GM23248 (cell line): ENCODE measurements at regions not wholly inside any gene's neighbourhood (a gene's known extent, or its start where the extent isn't known, plus 50 kb on each side); places are given as distances from the start of the nearest gene placed in this dataset.

Source experiments
- DNase-seq: peaks from one replicate; pipeline ENCODE4 v3.0.0-alpha.2; 2015
- H2AFZ ChIP-seq: fragments of 200-600 bp; sonication (generic); 2 replicates; pipeline ENCODE4 v1.6.1; 2016; ENCODE audit warnings: antibody characterized with exemption
- H3F3A ChIP-seq: fragments of 200-600 bp; sonication (generic); 2 replicates; pipeline ENCODE4 v1.6.1; 2016; ENCODE audit warnings: mild to moderate bottlenecking, antibody characterized with exemption, mixed run types; ENCODE audit not compliant: insufficient read depth
- H3K27ac ChIP-seq: fragments of 200-600 bp; sonication (generic); 2 replicates; pipeline ENCODE4 v1.5.1; 2016; ENCODE audit warnings: mild to moderate bottlenecking
- H3K27me3 ChIP-seq: fragments of 200-600 bp; sonication (generic); replicated peaks from 2 replicates; pipeline ENCODE4 v1.6.1; 2016; ENCODE audit warnings: mild to moderate bottlenecking; ENCODE audit not compliant: insufficient read depth
- H3K36me3 ChIP-seq: fragments of 200-600 bp; sonication (generic); 2 replicates; pipeline ENCODE4 v1.6.1; 2016; ENCODE audit warnings: low read depth, mild to moderate bottlenecking
- H3K4me1 ChIP-seq: fragments of 200-600 bp; sonication (generic); 2 replicates; pipeline ENCODE4 v1.6.1; 2016; ENCODE audit warnings: mild to moderate bottlenecking; ENCODE audit not compliant: insufficient read depth
- H3K4me2 ChIP-seq: fragments of 200-600 bp; sonication (generic); one replicate; pipeline ENCODE4 v1.6.1; 2016; ENCODE audit warnings: mild to moderate bottlenecking; ENCODE audit not compliant: unreplicated experiment
- H3K4me3 ChIP-seq: fragments of 200-600 bp; sonication (generic); 2 replicates; pipeline ENCODE4 v1.5.1; 2016; ENCODE audit warnings: mild to moderate bottlenecking
- H3K79me2 ChIP-seq: fragments of 200-600 bp; sonication (generic); 2 replicates; pipeline ENCODE4 v1.6.1; 2016; ENCODE audit warnings: mild to moderate bottlenecking; ENCODE audit not compliant: insufficient read depth
- H3K9ac ChIP-seq: fragments of 200-600 bp; sonication (generic); 2 replicates; pipeline ENCODE4 v1.6.1; 2016; ENCODE audit warnings: mild to moderate bottlenecking
- H3K9me2 ChIP-seq: fragments of 200-600 bp; sonication (generic); 2 replicates; pipeline ENCODE4 v1.6.1; 2016; ENCODE audit warnings: mixed run types, mild to moderate bottlenecking, moderate library complexity; ENCODE audit not compliant: insufficient read depth
- H3K9me3 ChIP-seq: fragments of 200-600 bp; sonication (generic); one replicate; pipeline ENCODE4 v1.6.1; 2017; ENCODE audit warnings: low read depth
- H4K20me1 ChIP-seq: fragments of 200-600 bp; sonication (generic); 2 replicates; pipeline ENCODE4 v1.6.0; 2016; ENCODE audit not compliant: insufficient read depth
- EZH2 ChIP-seq: fragments of 200-600 bp; sonication (generic); IDR thresholded peaks from 2 replicates; pipeline ENCODE4 v1.6.1; 2018; ENCODE audit warnings: antibody characterized with exemption, mild to moderate bottlenecking; ENCODE audit not compliant: insufficient read depth, poor library complexity, severe bottlenecking
- EZH2phosphoT487 ChIP-seq: fragments of 200-600 bp; sonication (generic); IDR thresholded peaks from 2 replicates; pipeline ENCODE4 v1.6.1; 2018; ENCODE audit warnings: antibody characterized with exemption, moderate library complexity, mild to moderate bottlenecking, low read depth; ENCODE audit not compliant: insufficient read depth
- WGBS, 2 experiments: methylation state at CpG; one replicate each; pipeline ENCODE4 v1.1.6; 2015 to 2017; ENCODE audit warnings: low lambda C conversion rate in 2 of 2, low coverage in 1 of 2; ENCODE audit errors: missing lambda C conversion rate in 2 of 2; 5-methylcytosine and 5-hydroxymethylcytosine counted together
- in situ Hi-C: fragments of 300-500 bp; cut with MboI; formaldehyde crosslinking; loops from 2 replicates; pipeline ENCODE4 v1.15.0; 2020

GRCh38 chr7:87671-88070 lies 104.7 kb upstream of the FAM20C start:
- Histone ChIP-seq H3K4me3 (no peak overlapping the region), H3K9ac (no peak overlapping the region), H3K9me2 (no peaks in the 10 kb centered on the region), H3K27me3 (no peaks in the 10 kb centered on the region), H3K27ac (no peak overlapping the region), H3K79me2 (no peaks in the 10 kb centered on the region), H4K20me1 (no peaks in the 10 kb centered on the region), H3F3A (peaks cover 27% of the 10 kb centered on the region), H3K9me3 (no peaks in the 10 kb centered on the region), H3K4me1 (peaks cover 27% of the 10 kb centered on the region), H3K36me3 (no peaks in the 10 kb centered on the region), H2AFZ (no peak overlapping the region), H3K4me2 (no peak overlapping the region)
- DNase-seq, result no peak
- in situ Hi-C loops, result no loop called here
- WGBS, 2 experiments, result 96 to 98% methylated on average over 7 to 8 of the region's 8 CpGs
- TF ChIP-seq EZH2 (no peak), EZH2phosphoT487 (no peak)

GRCh38 chr7:88095-88926 lies 104.1 kb upstream of the FAM20C start:
- H3K4me2 ChIP-seq, result peak overlapping the region; percentile 49
- DNase-seq, result no peak
- H3K9me2 ChIP-seq, result no peaks in the 10 kb centered on the region
- peak overlapping the region; percentile 86 for H3K27ac ChIP-seq
- WGBS, 2 experiments, result 92 to 93% methylated on average over 22 to 27 of the region's 27 CpGs
- H3F3A ChIP-seq, result peaks cover 27% of the 10 kb centered on the region
- no peaks in the 10 kb centered on the region for H3K36me3 ChIP-seq
- in situ Hi-C loops, result no loop called here
- H4K20me1 ChIP-seq, result no peaks in the 10 kb centered on the region
- peaks cover 27% of the 10 kb centered on the region for H3K4me1 ChIP-seq
- H3K4me3 ChIP-seq, result no peak overlapping the region
- no peaks in the 10 kb centered on the region for H3K9me3 ChIP-seq
- TF ChIP-seq EZH2 (no peak), EZH2phosphoT487 (no peak)
- H3K79me2 ChIP-seq, result no peaks in the 10 kb centered on the region
- no peaks in the 10 kb centered on the region for H3K27me3 ChIP-seq
- H2AFZ ChIP-seq, result no peak overlapping the region
- peak overlapping the region; percentile 58 for H3K9ac ChIP-seq

GRCh38 chr7:88927-89231 lies 103.5 kb upstream of the FAM20C start:
- H3K79me2 ChIP-seq, result no peaks in the 10 kb centered on the region
- peak overlapping the region; percentile 49 for H3K4me2 ChIP-seq
- no peak overlapping the region for H3K4me3 ChIP-seq
- H3K4me1 ChIP-seq, result peaks cover 27% of the 10 kb centered on the region
- H2AFZ ChIP-seq, result no peak overlapping the region
- no peaks in the 10 kb centered on the region for H4K20me1 ChIP-seq
- no peaks in the 10 kb centered on the region for H3K9me3 ChIP-seq
- H3K9ac ChIP-seq, result peak overlapping the region; percentile 58
- H3K36me3 ChIP-seq, result no peaks in the 10 kb centered on the region
- 86 to 87% methylated on average over 6 of the region's 6 CpGs for WGBS, 2 experiments
- in situ Hi-C loops, result no loop called here
- peak overlapping the region; percentile 86 for H3K27ac ChIP-seq
- no peaks in the 10 kb centered on the region for H3K27me3 ChIP-seq
- no peak for TF ChIP-seq EZH2phosphoT487
- DNase-seq, result no peak
- H3K9me2 ChIP-seq, result no peaks in the 10 kb centered on the region
- H3F3A ChIP-seq, result peaks cover 27% of the 10 kb centered on the region

GRCh38 chr7:89232-90019 lies 102.9 kb upstream of the FAM20C start:
- 19 to 25% methylated on average over 9 of the region's 9 CpGs for WGBS, 2 experiments
- H3K36me3 ChIP-seq, result no peaks in the 10 kb centered on the region

More at GRCh38 chr7:89232-90019, 102.9 kb upstream of the FAM20C start:
- Histone ChIP-seq H3K9ac (peak overlapping the region; percentile 58), H3F3A (peaks cover 27% of the 10 kb centered on the region), H3K79me2 (no peaks in the 10 kb centered on the region), H3K4me3 (no peak overlapping the region), H2AFZ (no peak overlapping the region), H3K27me3 (no peaks in the 10 kb centered on the region), H3K4me2 (peak overlapping the region; percentile 49), H3K9me2 (no peaks in the 10 kb centered on the region), H3K4me1 (peaks cover 28% of the 10 kb centered on the region), H3K9me3 (no peaks in the 10 kb centered on the region), H4K20me1 (no peaks in the 10 kb centered on the region), H3K27ac (peak overlapping the region; percentile 86)
- DNase-seq, result peak; percentile 97
- TF ChIP-seq EZH2phosphoT487 (no peak), EZH2 (no peak)
- in situ Hi-C loops, result no loop called here
